IMR-90 (cell line): ENCODE measurements at regions not wholly inside any gene's neighbourhood (a gene's known extent, or its start where the extent isn't known, plus 50 kb on each side); places are given as distances from the start of the nearest gene placed in this dataset.

Source experiments
- ATAC-seq: fragments of 200-7000 bp; cut with Tn5 transposase; 2 replicates; pipeline ENCODE4 v1.9.1; 2020; ENCODE audit warnings: low read depth, mild to moderate bottlenecking, moderate library complexity
- BruUV-seq: library from RNA; stranded (reverse); fragments of 400-500 nt; replicated peaks from 2 replicates; lab custom pipeline; 2021; lab: Mats Ljungman, UMichigan
- CTCF ChIA-PET: fragments of 300-600 bp; formaldehyde crosslinking; extraction: SDS; loops from one replicate; lab custom pipeline; 2021; ENCODE audit warnings: antibody characterized with exemption; lab: Yijun Ruan, JAX
- POLR2A ChIA-PET: fragments of 300-600 bp; sonication (Branson Sonifier 250); formaldehyde crosslinking; loops from one replicate; lab custom pipeline; 2022; ENCODE audit warnings: antibody characterized with exemption; ENCODE audit not compliant: unreplicated experiment; lab: Charles Lee
- DNase-seq: peaks from one replicate; pipeline ENCODE4 v3.0.0; 2013
- H2AFZ ChIP-seq: replicated peaks from 2 replicates; pipeline ENCODE3; 2013; ENCODE audit warnings: low read length, mild to moderate bottlenecking; ENCODE audit not compliant: poor library complexity
- H2AK5ac ChIP-seq: 2 replicates; pipeline ENCODE4 v1.6.1; 2013; ENCODE audit warnings: low read depth, low read length, inconsistent platforms
- H2AK9ac ChIP-seq: replicated peaks from 2 replicates; pipeline ENCODE3; 2013; ENCODE audit warnings: mild to moderate bottlenecking, low read depth, low read length, moderate library complexity; ENCODE audit not compliant: poor library complexity
- H2BK120ac ChIP-seq: 2 replicates; pipeline ENCODE4 v1.6.1; 2013; ENCODE audit warnings: low read depth, low read length, inconsistent platforms
- H2BK15ac ChIP-seq: 3 replicates; pipeline ENCODE4 v1.6.1; 2013; ENCODE audit warnings: low read depth, low read length, inconsistent platforms
- H2BK20ac ChIP-seq: 2 replicates; pipeline ENCODE4 v1.6.1; 2013; ENCODE audit warnings: low read depth, mild to moderate bottlenecking, inconsistent platforms, low read length, moderate library complexity
- H2BK5ac ChIP-seq: 2 replicates; pipeline ENCODE4 v1.6.1; 2013; ENCODE audit warnings: mild to moderate bottlenecking, low read depth, low read length, inconsistent platforms; ENCODE audit not compliant: poor library complexity, severe bottlenecking
- H3K14ac ChIP-seq: replicated peaks from 2 replicates; pipeline ENCODE4 v1.6.1; 2013; ENCODE audit warnings: low read depth, low read length, inconsistent platforms
- H3K18ac ChIP-seq: 2 replicates; pipeline ENCODE4 v1.6.1; 2013; ENCODE audit warnings: low read depth, low read length, control low read depth
- H3K23ac ChIP-seq: 2 replicates; pipeline ENCODE4 v1.6.1; 2013; ENCODE audit warnings: low read depth, low read length, inconsistent platforms
- H3K27ac ChIP-seq: 2 replicates; pipeline ENCODE4 v1.5.1; 2013; ENCODE audit warnings: mild to moderate bottlenecking, control low read depth, low read length; ENCODE audit not compliant: insufficient read depth
- H3K27me3 ChIP-seq: 2 replicates; pipeline ENCODE4 v1.6.1; 2013; ENCODE audit warnings: low read length; ENCODE audit not compliant: control insufficient read depth, insufficient read depth
- H3K36me3 ChIP-seq: 2 replicates; pipeline ENCODE4 v1.6.1; 2013; ENCODE audit warnings: low read length, mixed read lengths; ENCODE audit not compliant: control insufficient read depth, insufficient read depth
- H3K4ac ChIP-seq: 2 replicates; pipeline ENCODE4 v1.6.1; 2013; ENCODE audit warnings: low read depth, low read length, inconsistent platforms
- H3K4me1 ChIP-seq: 2 replicates; pipeline ENCODE4 v1.6.1; 2013; ENCODE audit warnings: low read length, mixed read lengths; ENCODE audit not compliant: control insufficient read depth, insufficient read depth
- H3K4me2 ChIP-seq: 2 replicates; pipeline ENCODE4 v1.6.1; 2013; ENCODE audit warnings: low read depth, mild to moderate bottlenecking, control low read depth, low read length, moderate library complexity
- H3K4me3 ChIP-seq: 2 replicates; pipeline ENCODE4 v1.5.1; 2013; ENCODE audit warnings: low read depth, mild to moderate bottlenecking, control low read depth, low read length, moderate library complexity; ENCODE audit not compliant: insufficient read depth
- H3K56ac ChIP-seq: 2 replicates; pipeline ENCODE4 v1.6.1; 2013; ENCODE audit warnings: low read length, inconsistent platforms; ENCODE audit not compliant: insufficient read depth; ENCODE audit errors: extremely low read depth
- H3K79me1 ChIP-seq, 2 experiments: 2 replicates each; pipeline ENCODE4 v1.6.1; 2013; ENCODE audit warnings: low read length in 2 of 2, inconsistent platforms in 1 of 2, low read depth in 1 of 2
- H3K9ac ChIP-seq: 2 replicates; pipeline ENCODE4 v1.6.1; 2013; ENCODE audit warnings: low read depth, low read length, control low read depth
- H3K9me1 ChIP-seq: 2 replicates; pipeline ENCODE4 v1.6.1; 2013; ENCODE audit warnings: low read length, inconsistent platforms; ENCODE audit not compliant: insufficient read depth
- H3K9me3 ChIP-seq: 2 replicates; pipeline ENCODE4 v1.6.1; 2013; ENCODE audit warnings: low read length; ENCODE audit not compliant: control insufficient read depth, insufficient read depth
- H4K20me1 ChIP-seq: 2 replicates; pipeline ENCODE4 v1.6.1; 2013; ENCODE audit warnings: low read length, inconsistent platforms; ENCODE audit not compliant: insufficient read depth
- H4K5ac ChIP-seq: 2 replicates; pipeline ENCODE4 v1.6.1; 2013; ENCODE audit warnings: mild to moderate bottlenecking, low read depth, low read length, control low read depth
- H4K8ac ChIP-seq, 2 experiments: 2 replicates each; pipeline ENCODE4 v1.6.1; 2013; ENCODE audit warnings: low read depth in 2 of 2, low read length in 2 of 2, control low read depth in 1 of 2, inconsistent platforms in 1 of 2
- H4K91ac ChIP-seq: 2 replicates; pipeline ENCODE4 v1.6.1; 2013; ENCODE audit warnings: low read depth, low read length, inconsistent platforms; ENCODE audit not compliant: insufficient read depth
- BHLHE40 ChIP-seq: fragments of 150-350 bp; IDR thresholded peaks from 2 replicates; pipeline ENCODE4 v1.6.1; 2016; ENCODE audit warnings: mild to moderate bottlenecking, low read depth, low read length
- CEBPB ChIP-seq: IDR thresholded peaks from 2 replicates; pipeline ENCODE4 v1.6.1; 2012; ENCODE audit warnings: low read depth, low read length, improper control_type of control experiment
- CHD1 ChIP-seq: IDR thresholded peaks from 2 replicates; pipeline ENCODE4 v1.6.1; 2012; ENCODE audit warnings: low read depth, low read length, improper control_type of control experiment
- FOS ChIP-seq: fragments of 150-350 bp; IDR thresholded peaks from 2 replicates; pipeline ENCODE4 v1.6.1; 2016; ENCODE audit warnings: low read depth, low read length
- MAFK ChIP-seq: IDR thresholded peaks from 2 replicates; pipeline ENCODE4 v1.6.1; 2012; ENCODE audit warnings: low read depth, low read length, improper control_type of control experiment
- MAZ ChIP-seq: IDR thresholded peaks from 2 replicates; pipeline ENCODE4 v1.6.1; 2012; ENCODE audit warnings: low read depth, mild to moderate bottlenecking, low read length, improper control_type of control experiment, moderate library complexity, borderline replicate concordance
- MXI1 ChIP-seq: IDR thresholded peaks from 2 replicates; pipeline ENCODE4 v1.6.1; 2012; ENCODE audit warnings: low read depth, mild to moderate bottlenecking, low read length, moderate library complexity, borderline replicate concordance
- NFE2L2 ChIP-seq: fragments of 150-350 bp; IDR thresholded peaks from 2 replicates; pipeline ENCODE4 v1.6.1; 2016; ENCODE audit warnings: low read depth, mild to moderate bottlenecking, low read length
- POLR2A ChIP-seq: IDR thresholded peaks from 2 replicates; pipeline ENCODE4 v1.6.1; 2012; ENCODE audit warnings: mild to moderate bottlenecking, low read depth, low read length
- RAD21 ChIP-seq: IDR thresholded peaks from 2 replicates; pipeline ENCODE4 v1.6.1; 2012; ENCODE audit warnings: low read length, improper control_type of control experiment
- RCOR1 ChIP-seq: IDR thresholded peaks from 2 replicates; pipeline ENCODE4 v1.6.1; 2012; ENCODE audit warnings: mild to moderate bottlenecking, low read length, improper control_type of control experiment; ENCODE audit not compliant: insufficient replicate concordance
- RFX5 ChIP-seq: IDR thresholded peaks from 2 replicates; pipeline ENCODE4 v1.8.0; 2012; ENCODE audit warnings: low read depth, mild to moderate bottlenecking, low read length, moderate library complexity
- SMC3 ChIP-seq: fragments of 150-350 bp; IDR thresholded peaks from 2 replicates; pipeline ENCODE4 v1.6.1; 2016; ENCODE audit warnings: low read depth, mild to moderate bottlenecking, antibody characterized with exemption, low read length, moderate library complexity
- WGBS, 2 experiments: methylation state at CpG; one replicate each; pipeline versions ENCODE4 v1.1.5 to v1.1.7; 2013; ENCODE audit warnings: missing lambda C conversion rate in 2 of 2; ENCODE audit not compliant: insufficient read length in 1 of 2; ENCODE audit errors: extremely low coverage in 2 of 2; 5-methylcytosine and 5-hydroxymethylcytosine counted together
- dilution Hi-C: fragments of 300-500 bp; cut with HindIII; formaldehyde crosslinking; loops from one replicate; pipeline ENCODE4 v1.14.3; 2018; ENCODE audit warnings: low sequenced_read_pairs; ENCODE audit not compliant: unreplicated experiment
- in situ Hi-C: fragments of 300-500 bp; cut with MboI; formaldehyde crosslinking; loops from 3 replicates; pipeline ENCODE4 v1.14.3; 2019; ENCODE audit warnings: low sequenced_read_pairs, inconsistent platforms, mixed read lengths
- intact Hi-C: fragments of 100-400 bp; cut with micrococcal nuclease; formaldehyde crosslinking; loops from 2 replicates; pipeline ENCODE4 v1.10.0; 2022
- TF ChIP-seq, protein P1 (sequence below): fragments of 150-350 bp; IDR thresholded peaks from 2 replicates; pipeline ENCODE4 v1.6.1; 2017; ENCODE audit warnings: mild to moderate bottlenecking, antibody characterized with exemption, low read length, low read depth
- TF ChIP-seq, protein P2 (sequence below): conservative IDR thresholded peaks from 2 replicates; pipeline ENCODE4 v1.5.1; 2012; ENCODE audit warnings: mild to moderate bottlenecking, low read depth, low read length, improper control_type of control experiment
- TF ChIP-seq, protein P3 (sequence below): fragments of 150-350 bp; IDR thresholded peaks from 2 replicates; pipeline ENCODE4 v1.6.1; 2016; ENCODE audit warnings: low read depth, mild to moderate bottlenecking, low read length, moderate library complexity, borderline replicate concordance

DNA sequence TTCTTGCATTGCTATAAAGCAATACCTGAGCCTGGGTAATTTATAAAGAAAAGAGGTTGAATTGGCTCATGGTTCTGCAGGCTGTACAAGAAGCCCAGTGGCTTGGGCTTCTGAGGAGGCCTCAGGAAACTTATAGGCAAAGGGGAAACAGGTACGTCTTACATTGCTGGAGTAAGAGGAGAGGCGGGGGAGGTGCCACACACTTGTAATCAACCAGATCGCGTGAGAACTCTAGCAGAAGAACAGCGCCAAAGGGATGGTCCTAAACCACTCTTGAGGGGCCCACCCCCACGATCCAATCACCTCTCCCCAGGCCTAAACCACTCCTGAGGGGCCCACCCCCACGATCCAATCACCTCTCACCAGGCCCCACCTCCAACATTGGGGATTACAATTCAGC, 50.6 kb upstream of the SHOX start:
- no peak for DNase-seq
- H3K4ac ChIP-seq: no peak overlapping the region
- BruUV-seq: no TSS peak
- H2AK9ac ChIP-seq: no peak overlapping the region
- no peak overlapping the region for H3K4me3 ChIP-seq
- ATAC-seq: no peak
- H4K91ac ChIP-seq: no peak overlapping the region
- ChIA-PET POLR2A (no interaction called here), CTCF (no interaction called here)
- dilution Hi-C loops: no loop called here
- H3K56ac ChIP-seq: no peak overlapping the region
- TF ChIP-seq CEBPB (no peak), MXI1 (no peak), RCOR1 (no peak), MAFK (no peak), NFE2L2 (no peak), MAZ (no peak), POLR2A (no peak), SMC3 (no peak), RAD21 (no peak), RFX5 (no peak), BHLHE40 (no peak), CHD1 (no peak), FOS (no peak)
- TF ChIP-seq, protein P1, sequence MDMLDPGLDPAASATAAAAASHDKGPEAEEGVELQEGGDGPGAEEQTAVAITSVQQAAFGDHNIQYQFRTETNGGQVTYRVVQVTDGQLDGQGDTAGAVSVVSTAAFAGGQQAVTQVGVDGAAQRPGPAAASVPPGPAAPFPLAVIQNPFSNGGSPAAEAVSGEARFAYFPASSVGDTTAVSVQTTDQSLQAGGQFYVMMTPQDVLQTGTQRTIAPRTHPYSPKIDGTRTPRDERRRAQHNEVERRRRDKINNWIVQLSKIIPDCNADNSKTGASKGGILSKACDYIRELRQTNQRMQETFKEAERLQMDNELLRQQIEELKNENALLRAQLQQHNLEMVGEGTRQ: no peak
- TF ChIP-seq, protein P2, sequence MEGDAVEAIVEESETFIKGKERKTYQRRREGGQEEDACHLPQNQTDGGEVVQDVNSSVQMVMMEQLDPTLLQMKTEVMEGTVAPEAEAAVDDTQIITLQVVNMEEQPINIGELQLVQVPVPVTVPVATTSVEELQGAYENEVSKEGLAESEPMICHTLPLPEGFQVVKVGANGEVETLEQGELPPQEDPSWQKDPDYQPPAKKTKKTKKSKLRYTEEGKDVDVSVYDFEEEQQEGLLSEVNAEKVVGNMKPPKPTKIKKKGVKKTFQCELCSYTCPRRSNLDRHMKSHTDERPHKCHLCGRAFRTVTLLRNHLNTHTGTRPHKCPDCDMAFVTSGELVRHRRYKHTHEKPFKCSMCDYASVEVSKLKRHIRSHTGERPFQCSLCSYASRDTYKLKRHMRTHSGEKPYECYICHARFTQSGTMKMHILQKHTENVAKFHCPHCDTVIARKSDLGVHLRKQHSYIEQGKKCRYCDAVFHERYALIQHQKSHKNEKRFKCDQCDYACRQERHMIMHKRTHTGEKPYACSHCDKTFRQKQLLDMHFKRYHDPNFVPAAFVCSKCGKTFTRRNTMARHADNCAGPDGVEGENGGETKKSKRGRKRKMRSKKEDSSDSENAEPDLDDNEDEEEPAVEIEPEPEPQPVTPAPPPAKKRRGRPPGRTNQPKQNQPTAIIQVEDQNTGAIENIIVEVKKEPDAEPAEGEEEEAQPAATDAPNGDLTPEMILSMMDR: no peak
- TF ChIP-seq, protein P3, sequence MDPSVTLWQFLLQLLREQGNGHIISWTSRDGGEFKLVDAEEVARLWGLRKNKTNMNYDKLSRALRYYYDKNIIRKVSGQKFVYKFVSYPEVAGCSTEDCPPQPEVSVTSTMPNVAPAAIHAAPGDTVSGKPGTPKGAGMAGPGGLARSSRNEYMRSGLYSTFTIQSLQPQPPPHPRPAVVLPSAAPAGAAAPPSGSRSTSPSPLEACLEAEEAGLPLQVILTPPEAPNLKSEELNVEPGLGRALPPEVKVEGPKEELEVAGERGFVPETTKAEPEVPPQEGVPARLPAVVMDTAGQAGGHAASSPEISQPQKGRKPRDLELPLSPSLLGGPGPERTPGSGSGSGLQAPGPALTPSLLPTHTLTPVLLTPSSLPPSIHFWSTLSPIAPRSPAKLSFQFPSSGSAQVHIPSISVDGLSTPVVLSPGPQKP: no peak
- H3K4me2 ChIP-seq: no peak overlapping the region
- H3K79me1 ChIP-seq: no peaks in the 10 kb centered on the region
- no peak overlapping the region for H2BK5ac ChIP-seq
- H3K14ac ChIP-seq: no peak overlapping the region
- no peak overlapping the region for H3K27ac ChIP-seq
- H4K8ac ChIP-seq: no peak overlapping the region
- no CpG with 5 or more reads among the region's 7 CpGs for WGBS, 2 experiments
- no peak overlapping the region for H3K9ac ChIP-seq
- peaks cover 11% of the 10 kb centered on the region for H3K9me3 ChIP-seq
- H2BK120ac ChIP-seq: no peak overlapping the region
- H2BK20ac ChIP-seq: no peak overlapping the region
- H3K4me1 ChIP-seq: no peaks in the 10 kb centered on the region
- in situ Hi-C loops: no loop called here
- no peaks in the 10 kb centered on the region for H4K20me1 ChIP-seq
- no peak overlapping the region for H3K23ac ChIP-seq
- no peaks in the 10 kb centered on the region for H3K36me3 ChIP-seq
- no peak overlapping the region for H3K18ac ChIP-seq
- no peak overlapping the region for H2AK5ac ChIP-seq
- H2BK15ac ChIP-seq: no peak overlapping the region
- H3K27me3 ChIP-seq: no peaks in the 10 kb centered on the region
- intact Hi-C loops: no loop called here
- no peaks in the 10 kb centered on the region for H3K9me1 ChIP-seq
- H4K5ac ChIP-seq: no peak overlapping the region
- H2AFZ ChIP-seq: no peak overlapping the region
